ENCODE measurements at regions not wholly inside any gene's neighbourhood (a gene's known extent, or its start where the extent isn't known, plus 50 kb on each side); places are given as distances from the start of the nearest gene placed in this dataset.

- no peak overlapping the region for H3K27ac Mint-ChIP-seq
- H3K4me1 Mint-ChIP-seq: no peaks in the 10 kb centered on the region
- H3K27me3 ChIP-seq (ENCODE audit: control insufficient read depth in 2 of 2, insufficient read depth in 2 of 2, low read length in 2 of 2): peaks cover 0 to 5% of the 10 kb centered on the region in 2 donors
- H3K4me3 ChIP-seq (ENCODE audit: low read length): no peak overlapping the region
- H3K9me3 ChIP-seq (ENCODE audit: control insufficient read depth in 2 of 3, low read length in 3 of 3): no peaks in the 10 kb centered on the region
- ChIA-PET POLR2A (no interaction called here), CTCF (no interaction called here)
- H3K9me3 Mint-ChIP-seq: no peaks in the 10 kb centered on the region
- DNase-seq (no peak), ATAC-seq (no peak)
- no peaks in the 10 kb centered on the region for H3K4me1 ChIP-seq (ENCODE audit: control insufficient read depth in 2 of 2, insufficient read depth in 2 of 2, low read length in 2 of 2)
- no peaks in the 10 kb centered on the region for H3K36me3 Mint-ChIP-seq
- no peak overlapping the region for H3K27ac ChIP-seq (ENCODE audit: low read depth, low read length)
- no peak overlapping the region for H3K4me3 Mint-ChIP-seq
- H3K27me3 Mint-ChIP-seq: peaks cover 0 to 10% (median 5%) of the 10 kb centered on the region in 5 donors
- no peaks in the 10 kb centered on the region for H3K36me3 ChIP-seq (ENCODE audit: control insufficient read depth in 2 of 3, insufficient read depth in 3 of 3, low read length in 3 of 3)
- intact Hi-C loops (cut with micrococcal nuclease): no loop called here
Observed at GRCh38 chr2:238704471-238705225, 143.2 kb upstream of the TWIST2 start.

GRCh38 chr2:238706163-238706562, 141.7 kb upstream of the TWIST2 start:
- Histone ChIP-seq H3K27ac (ENCODE audit: low read depth, low read length) (no peak overlapping the region), H3K4me1 (ENCODE audit: control insufficient read depth in 2 of 2, insufficient read depth in 2 of 2, low read length in 2 of 2) (no peaks in the 10 kb centered on the region), H3K4me3 (ENCODE audit: low read length) (no peak overlapping the region), H3K27me3 (ENCODE audit: control insufficient read depth in 2 of 2, insufficient read depth in 2 of 2, low read length in 2 of 2) (peaks cover 0 to 7% of the 10 kb centered on the region in 2 donors), H3K9me3 (ENCODE audit: control insufficient read depth in 2 of 3, low read length in 3 of 3) (no peaks in the 10 kb centered on the region), H3K36me3 (ENCODE audit: control insufficient read depth in 2 of 3, insufficient read depth in 3 of 3, low read length in 3 of 3) (no peaks in the 10 kb centered on the region)
- Mint-ChIP-seq H3K27me3 (peaks cover 0 to 12% (median 5%) of the 10 kb centered on the region in 5 donors), H3K36me3 (no peaks in the 10 kb centered on the region), H3K9me3 (no peaks in the 10 kb centered on the region), H3K4me3 (no peak overlapping the region), H3K4me1 (no peaks in the 10 kb centered on the region), H3K27ac (no peak overlapping the region)
- ATAC-seq (no peak), DNase-seq (no peak)
- ChIA-PET POLR2A (no interaction called here), CTCF (no interaction called here)
- intact Hi-C loops (cut with micrococcal nuclease): no loop called here

GRCh38 chr2:238706673-238707072, 141.2 kb upstream of the TWIST2 start:
- no peaks in the 10 kb centered on the region for H3K4me1 Mint-ChIP-seq
- POLR2A ChIA-PET: no interaction called here

GRCh38 chr2:238709325-238710025, 138.4 kb upstream of the TWIST2 start:
- Mint-ChIP-seq H3K27me3 (peaks cover 0 to 17% (median 10%) of the 10 kb centered on the region in 5 donors), H3K4me1 (no peaks in the 10 kb centered on the region), H3K36me3 (no peaks in the 10 kb centered on the region), H3K9me3 (no peaks in the 10 kb centered on the region), H3K27ac (no peak overlapping the region), H3K4me3 (no peak overlapping the region)
- no peak overlapping the region for H3K4me3 ChIP-seq (ENCODE audit: low read length)
- H3K9me3 ChIP-seq (ENCODE audit: control insufficient read depth in 2 of 3, low read length in 3 of 3): no peaks in the 10 kb centered on the region
- no peak overlapping the region for H3K27ac ChIP-seq (ENCODE audit: low read depth, low read length)
- peaks cover 0 to 7% of the 10 kb centered on the region in 2 donors for H3K27me3 ChIP-seq (ENCODE audit: control insufficient read depth in 2 of 2, insufficient read depth in 2 of 2, low read length in 2 of 2)
- ChIA-PET CTCF (no interaction called here), POLR2A (no interaction called here)
- intact Hi-C loops (cut with micrococcal nuclease): no loop called here
- no peaks in the 10 kb centered on the region for H3K36me3 ChIP-seq (ENCODE audit: control insufficient read depth in 2 of 3, insufficient read depth in 3 of 3, low read length in 3 of 3)
- DNase-seq: no peak
- H3K4me1 ChIP-seq (ENCODE audit: control insufficient read depth in 2 of 2, insufficient read depth in 2 of 2, low read length in 2 of 2): no peaks in the 10 kb centered on the region
- ATAC-seq: no peak

More at GRCh38 chr2:238706673-238707072, 141.2 kb upstream of the TWIST2 start:
- Mint-ChIP-seq H3K9me3 (no peaks in the 10 kb centered on the region), H3K4me3 (no peak overlapping the region), H3K27ac (no peak overlapping the region), H3K27me3 (peaks cover 0 to 13% (median 5%) of the 10 kb centered on the region in 5 donors), H3K36me3 (no peaks in the 10 kb centered on the region)
- Histone ChIP-seq H3K27ac (ENCODE audit: low read depth, low read length) (no peak overlapping the region), H3K27me3 (ENCODE audit: control insufficient read depth in 2 of 2, insufficient read depth in 2 of 2, low read length in 2 of 2) (peaks cover 0 to 7% of the 10 kb centered on the region in 2 donors), H3K4me3 (ENCODE audit: low read length) (no peak overlapping the region), H3K4me1 (ENCODE audit: control insufficient read depth in 2 of 2, insufficient read depth in 2 of 2, low read length in 2 of 2) (no peaks in the 10 kb centered on the region), H3K36me3 (ENCODE audit: control insufficient read depth in 2 of 3, insufficient read depth in 3 of 3, low read length in 3 of 3) (no peaks in the 10 kb centered on the region), H3K9me3 (ENCODE audit: control insufficient read depth in 2 of 3, low read length in 3 of 3) (no peaks in the 10 kb centered on the region)
- ATAC-seq: no peak
- no peak for DNase-seq
- intact Hi-C loops (cut with micrococcal nuclease): no loop called here
- CTCF ChIA-PET: no interaction called here

GRCh38 chr2:238710032-238710735, 137.7 kb upstream of the TWIST2 start:
- DNase-seq: no peak
- intact Hi-C loops (cut with micrococcal nuclease): no loop called here
- no peaks in the 10 kb centered on the region for H3K36me3 Mint-ChIP-seq
- peaks cover 0 to 7% of the 10 kb centered on the region in 2 donors for H3K27me3 ChIP-seq (ENCODE audit: control insufficient read depth in 2 of 2, insufficient read depth in 2 of 2, low read length in 2 of 2)
- no peak overlapping the region for H3K4me3 Mint-ChIP-seq
- no peak overlapping the region for H3K27ac ChIP-seq (ENCODE audit: low read depth, low read length)
- no peaks in the 10 kb centered on the region for H3K9me3 Mint-ChIP-seq
- CTCF ChIA-PET: no interaction called here
- no peaks in the 10 kb centered on the region for H3K4me1 Mint-ChIP-seq
- H3K27ac Mint-ChIP-seq: no peak overlapping the region
- POLR2A ChIA-PET: no interaction called here
- no peaks in the 10 kb centered on the region for H3K4me1 ChIP-seq (ENCODE audit: control insufficient read depth in 2 of 2, insufficient read depth in 2 of 2, low read length in 2 of 2)
- H3K4me3 ChIP-seq (ENCODE audit: low read length): no peak overlapping the region
- ATAC-seq: no peak
- H3K36me3 ChIP-seq (ENCODE audit: control insufficient read depth in 2 of 3, insufficient read depth in 3 of 3, low read length in 3 of 3): no peaks in the 10 kb centered on the region
- H3K9me3 ChIP-seq (ENCODE audit: control insufficient read depth in 2 of 3, low read length in 3 of 3): no peaks in the 10 kb centered on the region
- H3K27me3 Mint-ChIP-seq: peaks cover 4 to 22% (median 10%) of the 10 kb centered on the region in 5 donors

GRCh38 chr2:238710787-238711186, 137.1 kb upstream of the TWIST2 start:
- no peak for DNase-seq
- Histone ChIP-seq H3K9me3 (ENCODE audit: control insufficient read depth in 2 of 3, low read length in 3 of 3) (no peaks in the 10 kb centered on the region), H3K4me1 (ENCODE audit: control insufficient read depth in 2 of 2, insufficient read depth in 2 of 2, low read length in 2 of 2) (no peaks in the 10 kb centered on the region), H3K27ac (ENCODE audit: low read depth, low read length) (no peak overlapping the region), H3K27me3 (ENCODE audit: control insufficient read depth in 2 of 2, insufficient read depth in 2 of 2, low read length in 2 of 2) (peaks cover 0 to 7% of the 10 kb centered on the region in 2 donors), H3K4me3 (ENCODE audit: low read length) (no peak overlapping the region), H3K36me3 (ENCODE audit: control insufficient read depth in 2 of 3, insufficient read depth in 3 of 3, low read length in 3 of 3) (no peaks in the 10 kb centered on the region)
- Mint-ChIP-seq H3K4me1 (no peaks in the 10 kb centered on the region), H3K9me3 (no peaks in the 10 kb centered on the region), H3K36me3 (no peaks in the 10 kb centered on the region), H3K4me3 (no peak overlapping the region), H3K27me3 (peaks cover 8 to 24% (median 11%) of the 10 kb centered on the region in 5 donors), H3K27ac (no peak overlapping the region)
- ChIA-PET POLR2A (no interaction called here), CTCF (no interaction called here)
- intact Hi-C loops (cut with micrococcal nuclease): no loop called here
- ATAC-seq: no peak
